NCI-H345 (cell line): ENCODE measurements at regions not wholly inside any gene's neighbourhood (a gene's known extent, or its start where the extent isn't known, plus 50 kb on each side); places are given as distances from the start of the nearest gene placed in this dataset.
A peak's percentile ranks its signal among the peaks of the same experiment; 100 is the strongest.

Source experiments
- DNase-seq: peaks from one replicate; lab custom pipeline; 2025; lab: John Stamatoyannopoulos, UW

DNA sequence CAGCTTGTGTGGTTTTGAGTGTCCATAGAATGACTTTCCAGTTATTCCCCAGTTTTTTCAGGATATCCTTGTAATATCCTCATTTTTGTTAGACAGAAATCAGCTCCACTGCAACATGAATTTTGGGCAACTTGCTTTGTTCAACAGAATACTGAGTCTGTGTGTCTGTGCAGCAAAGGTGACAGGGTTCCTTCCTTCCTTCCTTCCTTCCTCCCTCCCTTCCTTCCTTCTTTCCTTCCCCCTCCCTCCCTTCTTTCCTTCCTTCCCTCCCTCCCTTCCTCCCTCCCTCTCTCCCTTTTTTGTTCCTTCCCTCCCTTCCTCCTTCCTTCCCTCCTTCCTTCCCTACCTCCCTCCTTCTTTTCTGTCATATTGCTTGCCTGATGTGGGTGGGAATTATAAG, 496.5 kb downstream of the EPM2A start:
- DNase-seq: no peak

DNA sequence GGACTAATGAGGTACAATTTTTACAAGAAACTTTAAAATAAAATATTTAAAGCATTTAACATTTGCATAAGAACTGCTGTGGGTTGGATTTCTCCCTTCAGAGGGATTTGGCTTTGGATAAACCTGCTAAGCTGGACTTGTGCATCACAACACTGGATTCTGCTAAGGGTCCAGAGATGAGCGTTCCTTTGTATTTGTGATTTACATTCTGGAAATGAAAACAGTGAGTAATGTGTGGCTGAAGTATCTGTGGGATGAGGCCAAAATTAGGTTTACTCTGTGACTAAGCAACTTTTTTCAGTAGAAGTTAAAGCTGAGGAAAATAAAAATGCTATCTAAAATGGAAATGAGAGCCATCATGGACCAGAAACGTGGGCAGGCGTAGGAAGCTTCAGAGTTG, 494.3 kb downstream of the EPM2A start:
- no peak for DNase-seq

DNA sequence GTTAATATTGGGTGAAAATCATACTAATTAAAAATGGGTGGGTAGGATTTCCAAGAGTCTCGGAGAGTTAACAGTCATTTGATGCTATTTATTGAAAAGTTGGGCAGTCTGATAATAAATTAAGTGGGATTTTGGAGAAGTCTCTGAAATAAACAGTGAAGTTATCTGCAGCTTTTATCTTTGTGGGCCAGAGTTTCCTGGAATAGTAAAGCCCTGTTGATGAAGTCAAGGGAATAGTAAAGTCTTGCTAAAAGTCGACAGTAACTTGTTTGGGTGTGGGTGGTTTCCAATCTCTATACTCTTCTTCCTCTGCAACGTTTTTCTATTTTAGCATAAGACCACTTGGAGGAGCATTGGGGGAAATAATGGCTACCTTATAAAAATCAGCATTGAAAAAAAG, 493.6 kb downstream of the EPM2A start:
- no peak for DNase-seq

DNA sequence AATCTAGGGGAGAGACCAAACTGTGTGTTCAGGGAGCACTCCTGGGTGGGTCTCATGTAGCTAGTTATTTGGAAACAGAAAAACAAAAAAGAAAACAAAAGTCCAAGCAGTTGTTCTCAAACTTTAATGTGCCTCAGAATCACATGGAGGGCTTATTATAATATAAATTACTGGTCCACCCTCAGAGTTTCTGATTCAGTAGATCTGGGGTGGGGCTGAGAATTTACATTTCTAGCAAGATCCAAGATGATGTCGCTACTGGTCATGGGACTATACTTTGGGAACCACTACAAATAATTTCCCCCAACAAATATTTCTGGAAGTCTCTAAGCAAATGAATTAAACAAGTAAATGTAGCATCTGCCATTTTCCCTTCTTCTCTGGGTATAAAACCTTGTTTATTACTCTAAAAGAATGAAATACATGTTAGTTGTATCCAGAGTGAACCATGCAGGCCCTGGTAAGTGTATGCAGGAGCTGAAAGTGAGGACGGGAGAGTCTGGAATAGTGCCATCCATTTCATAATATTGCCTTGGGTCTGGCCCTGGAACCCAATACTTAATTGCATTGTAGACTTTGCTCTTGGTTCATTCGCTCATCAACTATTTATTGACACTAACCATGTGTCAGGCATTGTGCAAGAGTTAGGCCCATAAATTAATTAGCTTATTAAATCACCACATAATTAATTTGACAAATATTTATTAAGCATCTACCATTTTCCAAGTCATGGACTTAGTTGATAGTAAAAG, 490.8 kb downstream of the EPM2A start:
- DNase-seq: no peak

DNA sequence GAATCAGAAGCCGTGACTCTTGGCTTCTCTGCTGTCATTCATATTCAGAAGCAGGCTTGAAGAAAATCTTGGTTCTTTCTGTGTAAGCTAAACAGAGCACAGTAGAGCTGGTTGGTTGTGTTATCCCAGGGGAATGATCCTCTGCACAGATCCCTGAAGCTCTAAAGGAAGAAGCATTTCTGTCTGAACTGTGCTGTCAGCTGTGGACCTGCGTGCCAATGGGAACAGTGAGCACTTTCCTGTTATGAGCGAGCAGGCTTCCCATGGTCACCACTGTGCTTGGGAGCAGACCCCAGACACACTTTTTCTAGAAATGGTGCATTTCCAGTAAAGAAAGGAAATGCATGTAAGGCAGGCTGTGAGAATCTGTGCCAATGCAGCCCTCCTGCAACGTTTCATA, 490.2 kb downstream of the EPM2A start:
- DNase-seq: no peak

DNA sequence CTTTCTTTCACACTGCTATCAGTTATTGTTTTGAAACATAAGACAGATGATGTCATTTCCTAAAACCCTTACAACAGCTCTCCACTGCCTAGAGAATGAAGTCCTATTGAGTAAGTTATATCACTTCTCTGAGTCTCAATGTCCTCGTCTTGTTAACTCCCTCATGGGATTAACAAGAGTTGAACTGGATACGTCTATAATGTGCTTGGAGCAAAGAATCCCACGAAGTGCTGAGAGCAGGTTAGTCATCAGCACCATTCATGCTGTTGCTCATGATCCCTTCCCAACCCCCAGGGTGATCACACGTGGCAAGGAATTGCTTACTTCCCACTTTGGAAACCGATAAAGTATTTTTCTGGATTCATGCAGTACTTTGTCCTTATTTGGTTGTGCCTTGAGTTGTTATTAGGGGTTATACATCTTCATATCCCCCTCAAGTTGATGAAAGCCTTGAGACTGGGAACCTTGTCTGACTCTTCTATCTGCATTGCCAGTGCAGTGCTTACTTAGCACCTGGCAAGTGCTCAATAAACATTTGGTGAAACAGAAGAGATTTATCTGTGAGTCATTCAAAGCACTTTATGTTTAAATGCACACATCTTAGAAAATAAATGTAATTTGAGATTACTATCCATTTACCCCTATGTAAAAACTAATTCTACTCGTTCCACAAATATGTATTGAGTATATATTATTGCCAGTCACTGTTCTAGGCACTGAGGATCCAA, 487.5 kb downstream of the EPM2A start:
- DNase-seq: no peak

DNA sequence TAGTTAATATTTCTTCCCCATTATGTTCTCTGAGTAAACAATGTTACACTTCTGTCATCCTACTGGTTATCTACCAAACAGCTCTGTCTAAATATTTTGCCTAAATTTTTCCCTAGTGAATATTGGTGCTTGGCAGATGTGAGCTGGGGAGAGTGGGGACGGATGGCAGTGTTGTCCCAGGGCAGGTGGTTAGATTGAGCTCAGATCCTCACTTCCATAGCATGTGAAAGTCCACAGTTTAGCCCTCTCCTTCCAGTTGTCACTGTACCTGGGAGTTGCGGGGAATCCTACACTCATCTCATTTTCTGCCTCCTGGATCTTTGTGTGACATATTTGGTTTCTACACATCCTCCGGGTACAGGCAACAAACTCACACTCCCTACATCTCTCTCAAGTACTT, 484.9 kb downstream of the EPM2A start:
- no peak for DNase-seq

DNA sequence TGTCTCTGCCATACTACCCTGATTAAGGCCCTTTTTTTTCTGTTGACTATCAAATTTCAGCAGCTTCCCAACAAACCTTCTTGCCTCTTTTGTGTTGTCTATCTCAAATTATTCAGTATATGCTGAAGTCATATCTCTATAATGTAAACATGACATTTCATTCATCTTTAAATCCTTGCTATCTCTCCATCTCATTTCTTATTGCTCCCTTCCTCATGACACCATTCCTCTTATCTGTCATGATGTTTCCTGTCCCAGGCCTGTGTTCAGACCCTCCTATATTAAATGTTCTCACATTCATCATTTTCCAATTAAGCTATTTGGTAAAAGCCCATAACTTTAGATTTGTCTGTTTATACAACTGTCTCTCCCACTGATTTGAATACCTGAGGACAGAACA, 482.6 kb downstream of the EPM2A start:
- DNase-seq: no peak

DNA sequence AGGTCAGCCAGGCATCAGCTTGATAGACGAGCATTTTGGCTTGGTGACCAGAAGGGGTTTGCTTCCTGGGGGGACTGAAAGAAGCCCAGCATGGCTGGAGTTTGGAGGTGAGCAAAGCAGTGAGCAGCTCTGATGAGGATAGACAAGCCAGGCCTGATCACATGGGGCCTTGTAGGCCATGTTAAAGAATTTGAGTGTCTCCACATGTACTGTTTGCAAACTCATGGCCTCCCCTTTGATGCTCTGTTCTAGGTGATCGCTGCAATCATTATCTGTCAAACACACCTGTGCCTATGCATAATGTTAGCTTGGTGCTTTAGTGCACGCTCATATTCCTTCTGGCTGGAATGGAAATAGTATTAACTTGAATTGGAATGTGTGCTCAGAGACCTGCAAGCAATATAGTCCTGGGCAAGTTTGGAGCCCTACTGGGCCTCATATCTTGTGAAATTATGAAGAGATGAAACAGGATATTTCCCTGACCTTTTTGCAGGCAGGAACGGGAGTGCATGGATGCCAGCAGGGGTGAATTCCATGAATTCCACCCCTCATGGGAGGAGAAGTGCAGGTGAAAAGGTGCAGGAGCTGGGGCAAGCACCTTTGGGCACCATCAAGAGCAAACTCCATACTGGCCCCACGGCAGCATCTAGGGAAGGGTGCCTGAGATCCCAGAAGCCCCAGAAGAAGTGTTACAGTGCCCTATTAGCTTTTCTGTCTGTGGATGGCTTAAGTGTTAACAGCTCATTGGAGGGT, 480.5 kb downstream of the EPM2A start:
- no peak for DNase-seq

DNA sequence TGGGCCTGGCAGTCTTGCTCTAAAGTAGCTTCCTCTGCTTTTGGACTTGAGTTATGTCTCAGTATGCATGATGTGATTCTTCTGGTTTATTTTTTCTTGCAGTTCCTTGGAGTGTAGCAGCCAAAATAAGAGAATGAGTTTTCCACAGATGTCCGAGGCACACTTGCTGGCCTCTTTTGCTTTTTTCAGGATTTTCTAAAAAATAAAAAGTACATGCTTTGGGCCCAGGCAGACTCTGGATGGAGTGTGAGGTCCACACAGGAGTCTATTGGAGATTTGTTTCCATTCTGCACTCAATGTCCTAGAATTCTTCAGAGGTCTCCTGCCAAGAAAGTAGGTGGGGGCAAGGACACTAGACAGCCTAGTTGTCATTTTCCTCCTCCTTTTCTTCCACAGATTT, 477.6 kb downstream of the EPM2A start:
- DNase-seq: no peak

DNA sequence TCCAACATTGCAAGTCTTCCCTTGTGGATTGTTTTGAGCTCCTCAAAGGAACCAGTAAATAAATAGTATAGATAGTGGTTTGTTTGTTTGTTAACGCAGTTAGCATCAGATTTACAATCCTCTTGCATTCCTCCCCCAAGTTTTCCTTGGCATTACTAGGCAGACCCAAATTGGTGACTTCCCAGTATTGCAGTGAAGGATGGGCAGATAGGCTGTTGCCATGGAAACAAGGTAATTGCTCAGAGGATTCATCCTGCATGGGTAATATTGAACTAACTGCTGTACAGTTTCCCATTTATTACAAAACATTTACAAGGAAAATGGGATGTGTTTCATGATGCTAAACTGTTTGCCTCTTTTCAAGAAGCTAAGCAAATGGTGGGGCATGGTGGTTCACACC, 477.2 kb downstream of the EPM2A start:
- DNase-seq: no peak

DNA sequence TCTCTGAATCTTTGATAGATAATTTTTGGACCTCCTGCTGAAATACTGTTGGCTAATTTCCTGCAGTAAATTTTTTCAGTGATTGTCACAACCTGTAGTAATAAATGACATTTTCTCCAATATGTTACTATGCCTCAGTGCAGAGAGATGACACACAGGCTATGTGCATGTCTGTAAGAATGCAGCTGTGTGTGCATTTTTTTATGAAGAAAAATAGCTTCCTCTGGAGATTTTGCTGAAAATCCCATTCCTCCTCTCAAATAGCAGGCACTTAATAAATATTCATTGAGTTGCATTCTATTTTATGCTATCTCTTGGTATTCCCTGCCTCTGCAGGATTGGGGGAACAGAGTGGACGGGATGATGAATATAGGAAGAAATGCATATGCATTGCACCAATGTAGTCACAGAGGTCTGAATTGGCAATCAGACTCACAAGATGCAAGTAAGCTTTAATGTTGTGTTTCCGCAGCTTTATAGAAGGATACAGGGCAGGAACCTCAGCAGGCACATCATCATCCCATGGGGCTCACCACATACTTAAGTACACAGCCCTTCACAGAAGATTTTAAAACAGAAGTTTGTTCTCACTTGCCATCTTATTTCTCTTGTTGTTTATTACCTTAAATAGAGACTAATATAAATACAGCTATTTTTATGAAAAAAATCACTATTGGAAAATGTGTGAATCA, 474.7 kb downstream of the EPM2A start:
- no peak for DNase-seq

DNA sequence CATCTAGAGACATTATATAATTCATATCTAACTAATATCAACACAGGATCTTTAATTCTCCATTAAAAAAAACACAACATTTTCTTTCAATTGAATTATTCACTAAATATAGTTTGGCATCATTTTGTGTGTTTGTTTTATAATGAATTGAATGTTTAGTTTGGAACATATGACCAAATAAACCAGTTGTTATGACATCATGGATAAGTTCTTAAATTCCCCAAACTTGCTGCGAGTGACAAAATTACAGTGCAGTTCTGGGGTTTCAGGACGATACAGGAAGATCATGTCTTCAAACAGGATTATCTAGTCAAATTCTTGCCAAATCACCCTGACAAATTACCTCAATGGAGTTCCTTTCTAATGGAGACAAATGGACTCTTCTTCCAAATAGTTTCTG, 473.6 kb downstream of the EPM2A start:
- DNase-seq: no peak

DNA sequence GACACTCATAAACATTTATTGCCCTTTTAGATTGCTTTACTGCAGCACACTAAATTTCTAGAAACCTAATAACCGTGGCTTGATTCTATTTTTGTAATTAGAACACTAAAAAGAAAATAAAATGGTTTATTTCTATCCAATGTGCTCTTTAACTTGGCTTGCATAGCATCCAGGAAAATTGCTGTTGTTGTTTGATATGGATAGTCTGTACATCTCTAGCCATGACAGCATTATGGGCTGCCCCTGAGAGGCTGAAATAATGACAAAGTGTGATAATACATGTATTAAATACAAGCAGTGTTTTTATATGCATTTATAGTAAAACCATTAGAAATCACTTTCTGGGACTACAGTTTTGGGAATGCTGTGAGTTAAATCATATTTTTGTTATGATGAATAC, 472.5 kb downstream of the EPM2A start:
- no peak for DNase-seq

DNA sequence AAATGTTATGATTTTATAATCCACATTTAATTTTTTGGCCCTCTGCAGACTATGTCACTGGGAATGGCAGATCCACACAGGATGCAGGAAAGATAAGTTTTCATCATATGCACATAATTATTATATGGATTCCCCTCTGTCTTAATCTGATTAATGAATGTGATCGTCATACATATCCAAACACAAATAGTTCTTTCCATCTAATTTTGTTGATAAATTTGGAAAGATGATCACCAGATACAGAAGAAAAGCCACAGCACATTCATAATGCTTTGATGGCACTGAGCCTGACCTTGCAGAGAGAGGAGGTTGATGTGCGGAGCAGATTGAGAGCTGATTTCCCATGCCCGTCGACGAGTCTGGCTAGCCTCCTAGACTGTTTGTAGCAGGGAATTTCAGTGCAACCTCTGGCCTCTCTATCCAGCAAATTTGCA, 471.5 kb downstream of the EPM2A start:
- no peak for DNase-seq

DNA sequence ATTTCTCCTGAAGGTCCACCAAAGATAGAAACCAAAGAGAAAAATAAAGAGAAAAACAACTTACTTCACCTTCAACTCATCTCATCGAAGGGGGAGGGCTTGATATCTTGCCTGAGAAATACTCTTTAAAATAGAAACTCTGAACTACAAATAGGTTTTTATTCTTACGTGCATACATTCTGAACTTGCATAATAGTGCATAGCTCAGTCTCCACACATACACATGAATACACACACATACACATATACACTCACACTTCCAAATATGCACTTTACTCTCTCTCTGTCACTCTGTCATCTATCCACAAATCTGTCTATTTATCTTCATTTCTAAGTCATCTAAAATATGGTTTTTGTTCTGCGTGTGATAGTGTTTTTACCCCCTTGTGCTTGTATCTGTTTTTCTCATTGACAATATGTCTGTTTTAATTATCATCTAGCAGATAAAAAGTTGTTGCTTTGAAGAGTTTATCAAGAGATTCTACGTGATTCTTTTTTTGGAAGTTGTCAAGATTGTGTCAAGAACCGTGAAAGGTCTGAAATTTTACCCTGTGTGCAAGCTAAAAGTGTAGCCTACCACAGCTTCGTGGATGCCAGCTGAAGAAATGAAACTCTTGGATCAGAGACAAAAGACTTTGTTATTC, 468.8 kb downstream of the EPM2A start:
- DNase-seq: no peak

DNA sequence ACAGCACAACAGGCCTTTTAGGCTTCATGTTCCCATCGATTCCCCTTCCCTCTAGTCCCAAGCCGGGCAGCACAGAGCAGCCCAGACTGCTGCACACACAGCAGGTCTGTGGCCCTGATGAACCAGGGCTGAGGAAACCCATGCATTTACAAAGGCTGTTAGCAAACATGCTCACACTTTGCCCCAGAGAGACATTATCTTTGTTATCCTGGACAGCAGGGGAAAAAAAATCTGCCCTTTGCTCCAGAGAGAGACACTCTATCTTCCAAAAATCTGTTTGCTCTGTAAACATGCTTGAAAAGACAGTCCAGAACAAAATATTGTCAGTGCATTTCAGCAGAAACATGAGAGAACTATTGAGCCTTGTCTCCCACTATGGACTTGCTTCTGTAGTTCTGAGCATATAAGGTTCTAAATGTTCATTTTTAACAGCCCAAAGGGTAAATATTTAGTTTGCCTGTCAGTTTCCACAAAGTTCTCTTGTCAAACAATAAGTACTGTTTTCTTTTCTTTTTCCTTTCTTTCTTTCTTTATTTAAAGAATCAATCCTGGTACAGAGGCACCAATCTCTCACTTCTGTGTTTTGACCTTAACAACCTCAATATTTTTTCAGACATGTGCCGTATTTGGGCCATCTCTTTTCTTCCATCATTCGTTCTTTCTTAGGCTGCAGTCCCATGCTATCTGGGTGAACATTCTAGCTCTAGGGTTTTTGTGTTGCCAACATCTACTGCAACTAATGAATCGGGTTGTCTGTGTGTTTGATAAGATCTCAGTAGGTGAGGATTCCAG, 468.0 kb downstream of the EPM2A start:
- peak; percentile 0 for DNase-seq

DNA sequence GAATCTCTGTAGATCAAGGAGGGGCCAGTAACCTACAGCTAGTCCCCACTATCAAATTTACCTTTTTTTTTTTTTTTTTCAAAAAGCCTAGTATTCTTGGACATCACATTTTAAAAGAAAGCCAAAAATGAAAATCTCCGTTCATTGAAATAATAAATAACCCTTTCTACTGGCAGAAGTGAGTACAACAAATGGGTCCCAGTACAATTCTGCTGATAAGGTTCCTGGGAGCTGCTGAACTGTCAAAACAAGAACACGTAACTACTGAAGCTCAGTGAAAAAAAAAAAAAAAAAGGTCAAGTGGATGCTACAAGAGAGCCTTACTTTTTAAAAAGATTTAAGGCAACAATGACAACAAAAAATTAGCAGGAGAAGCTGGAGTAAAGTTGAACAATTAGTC, 464.9 kb downstream of the EPM2A start:
- no peak for DNase-seq

DNA sequence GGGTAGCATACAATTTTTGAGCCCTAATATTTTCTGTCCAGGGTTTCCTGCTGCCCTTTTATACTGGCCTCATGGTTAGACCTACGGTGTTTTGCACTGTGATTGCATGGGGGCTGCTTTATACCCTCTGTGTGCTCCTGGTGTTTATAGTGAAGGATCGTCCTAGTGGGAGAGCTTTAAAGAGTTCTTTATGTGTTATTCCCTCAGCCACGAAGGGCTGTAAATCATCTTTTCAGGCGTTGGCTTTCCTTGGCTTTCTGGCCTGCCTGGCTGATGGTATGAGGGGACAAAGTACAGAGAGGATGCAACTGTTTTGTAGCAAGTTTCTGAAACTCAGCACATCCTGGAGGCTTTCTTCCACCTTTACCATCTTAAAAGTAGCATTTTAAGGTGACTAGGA, 464.3 kb downstream of the EPM2A start:
- DNase-seq: no peak

DNA sequence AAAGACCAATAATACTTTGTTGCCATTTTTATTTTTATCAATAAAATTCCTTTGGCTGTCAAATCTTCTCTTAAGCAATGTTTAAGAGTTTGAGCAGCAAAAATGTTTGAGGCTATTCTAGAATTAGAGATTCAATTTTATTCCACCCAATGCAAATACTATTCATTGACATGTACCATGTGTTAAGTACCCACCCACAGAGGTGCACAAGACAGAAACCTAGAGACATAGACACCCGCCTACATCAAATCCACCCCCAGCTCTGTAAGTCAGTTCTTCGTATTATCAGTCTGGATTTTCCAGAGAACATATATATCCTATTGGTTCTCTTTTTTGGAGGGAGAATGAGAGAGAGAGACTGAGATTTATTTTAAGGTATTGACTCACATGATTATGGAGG, 463.7 kb downstream of the EPM2A start:
- DNase-seq: no peak

DNA sequence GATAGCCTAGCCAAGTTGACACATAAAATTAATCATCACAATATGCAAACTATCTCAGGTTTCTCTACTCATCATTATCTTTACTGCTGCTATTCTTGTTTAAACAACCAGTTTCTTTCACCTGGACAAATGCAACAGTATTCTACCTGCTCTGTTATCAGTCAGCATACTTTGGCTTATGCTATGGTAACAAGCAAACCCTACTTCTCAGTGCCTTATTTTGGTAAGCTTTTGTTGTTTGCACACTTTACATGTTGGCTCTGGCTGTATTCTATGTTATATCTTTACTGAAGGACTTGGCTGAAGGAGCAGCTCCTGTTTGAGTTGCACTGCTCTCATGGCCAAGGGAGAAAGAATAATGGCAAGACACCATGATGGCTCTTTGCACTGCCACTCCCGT, 463.1 kb downstream of the EPM2A start:
- no peak for DNase-seq
